Astrocyte (in vitro differentiated cells and primary cell): ENCODE measurements at regions not wholly inside any gene's neighbourhood (a gene's known extent, or its start where the extent isn't known, plus 50 kb on each side); places are given as distances from the start of the nearest gene placed in this dataset.
"Not testable (repeated sequence)": the region's sequence is repeated elsewhere in the genome, so short reads cannot be mapped to it uniquely, and the experiment has no call there.

ENCODE experiments used
- DNase-seq: peaks from one replicate; pipeline ENCODE4 v3.0.0-alpha.2; 2010; ENCODE audit warnings: low read depth
- FAIRE-seq: peaks from 2 replicates; lab custom pipeline; 2011; peaks lifted over from hg19 to GRCh38; lab: Jason Lieb, UNC
- H2AFZ ChIP-seq: 2 replicates; pipeline ENCODE4 v1.6.0; 2012; ENCODE audit warnings: low read depth, low read length, inconsistent platforms
- H3K27ac ChIP-seq: 2 replicates; pipeline ENCODE4 v1.5.1; 2011; ENCODE audit warnings: low read depth, low read length, inconsistent platforms
- H3K27me3 ChIP-seq: 2 replicates; pipeline ENCODE4 v1.6.0; 2011; ENCODE audit warnings: low read length, inconsistent platforms; ENCODE audit not compliant: insufficient read depth
- H3K36me3 ChIP-seq: 2 replicates; pipeline ENCODE4 v1.5.1; 2011; ENCODE audit warnings: low read length, inconsistent platforms; ENCODE audit not compliant: insufficient read depth
- H3K4me1 ChIP-seq: 2 replicates; pipeline ENCODE4 v1.5.1; 2011; ENCODE audit warnings: low read length, inconsistent platforms; ENCODE audit not compliant: insufficient read depth
- H3K4me2 ChIP-seq: 2 replicates; pipeline ENCODE4 v1.6.0; 2012; ENCODE audit warnings: low read length, inconsistent platforms
- H3K4me3 ChIP-seq: 2 replicates; pipeline ENCODE4 v1.5.1; 2011; ENCODE audit warnings: low read depth, mild to moderate bottlenecking, low read length, inconsistent platforms; ENCODE audit not compliant: insufficient read depth
- H3K79me2 ChIP-seq: 2 replicates; pipeline ENCODE4 v1.6.0; 2012; ENCODE audit warnings: mild to moderate bottlenecking, low read length, inconsistent platforms; ENCODE audit not compliant: insufficient read depth
- H3K9ac ChIP-seq: 2 replicates; pipeline ENCODE4 v1.6.0; 2012; ENCODE audit warnings: mild to moderate bottlenecking, low read length, inconsistent platforms
- H3K9me3 ChIP-seq: 2 replicates; pipeline ENCODE4 v1.5.1; 2012; ENCODE audit warnings: low read depth, mild to moderate bottlenecking, low read length, inconsistent platforms; ENCODE audit not compliant: insufficient read depth
- H4K20me1 ChIP-seq: 2 replicates; pipeline ENCODE4 v1.6.0; 2012; ENCODE audit warnings: low read length, inconsistent platforms; ENCODE audit not compliant: insufficient read depth
- H3K27ac Mint-ChIP-seq: one replicate; pipeline ENCODE4 v1.8.0; 2021; ENCODE audit warnings: mild to moderate bottlenecking, mixed read lengths; ENCODE audit not compliant: unreplicated experiment
- H3K27me3 Mint-ChIP-seq: one replicate; pipeline ENCODE4 v1.8.0; 2021; ENCODE audit warnings: low read depth, mixed read lengths; ENCODE audit not compliant: unreplicated experiment
- H3K36me3 Mint-ChIP-seq: one replicate; pipeline ENCODE4 v1.8.0; 2021; ENCODE audit warnings: low read depth, mixed read lengths; ENCODE audit not compliant: unreplicated experiment
- H3K4me1 Mint-ChIP-seq: one replicate; pipeline ENCODE4 v1.8.0; 2021; ENCODE audit warnings: low read depth, mixed read lengths; ENCODE audit not compliant: unreplicated experiment
- H3K4me3 Mint-ChIP-seq: one replicate; pipeline ENCODE4 v1.8.0; 2021; ENCODE audit warnings: mild to moderate bottlenecking, moderate library complexity, mixed read lengths; ENCODE audit not compliant: unreplicated experiment
- H3K9me3 Mint-ChIP-seq: one replicate; pipeline ENCODE4 v1.8.0; 2021; ENCODE audit warnings: mild to moderate bottlenecking, mixed read lengths; ENCODE audit not compliant: unreplicated experiment
- EZH2 ChIP-seq: IDR thresholded peaks from 2 replicates; pipeline ENCODE4 v1.6.1; 2012; ENCODE audit warnings: mild to moderate bottlenecking, low read length, inconsistent platforms; ENCODE audit not compliant: insufficient read depth
- TF ChIP-seq, protein P1 (sequence below): IDR thresholded peaks from 2 replicates; pipeline ENCODE4 v1.5.1; 2011; ENCODE audit warnings: low read depth, mild to moderate bottlenecking, inconsistent platforms, low read length, moderate library complexity; ENCODE audit not compliant: insufficient read depth

DNA sequence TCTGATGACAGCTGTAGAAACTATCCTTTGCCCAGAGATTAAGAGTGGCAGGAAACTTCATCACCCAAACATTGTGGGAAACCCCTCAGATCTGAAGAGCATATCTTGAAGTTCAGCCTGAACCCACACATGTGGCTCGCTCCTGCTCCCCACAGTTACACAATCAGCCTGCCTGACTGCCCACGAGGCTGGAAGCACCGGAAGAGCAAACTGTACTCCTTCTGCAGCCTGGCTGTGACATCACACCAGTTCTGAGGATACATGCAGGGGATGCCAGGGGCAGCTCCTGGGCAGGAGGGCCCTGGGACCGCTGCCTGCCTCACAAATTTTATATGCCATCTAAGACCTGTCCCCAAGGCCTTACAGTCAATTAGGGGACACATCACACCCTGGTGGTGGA, 444.4 kb downstream of the BUD13 start:
- no peaks in the 10 kb centered on the region for H3K27me3 ChIP-seq
- no peaks in the 10 kb centered on the region for H3K4me1 ChIP-seq
- Mint-ChIP-seq H3K9me3 (peaks cover 15% of the 10 kb centered on the region), H3K36me3 (no peaks in the 10 kb centered on the region), H3K4me3 (no peak overlapping the region), H3K27ac (no peak overlapping the region), H3K4me1 (peaks cover 11% of the 10 kb centered on the region), H3K27me3 (peaks cover 14% of the 10 kb centered on the region)
- FAIRE-seq: no peak
- no peaks in the 10 kb centered on the region for H4K20me1 ChIP-seq
- no peak overlapping the region for H3K27ac ChIP-seq
- DNase-seq: no peak
- peaks cover 4% of the 10 kb centered on the region for H3K9me3 ChIP-seq
- H2AFZ ChIP-seq: no peak overlapping the region
- no peaks in the 10 kb centered on the region for H3K79me2 ChIP-seq
- no peak overlapping the region for H3K4me3 ChIP-seq
- TF ChIP-seq, protein P1, sequence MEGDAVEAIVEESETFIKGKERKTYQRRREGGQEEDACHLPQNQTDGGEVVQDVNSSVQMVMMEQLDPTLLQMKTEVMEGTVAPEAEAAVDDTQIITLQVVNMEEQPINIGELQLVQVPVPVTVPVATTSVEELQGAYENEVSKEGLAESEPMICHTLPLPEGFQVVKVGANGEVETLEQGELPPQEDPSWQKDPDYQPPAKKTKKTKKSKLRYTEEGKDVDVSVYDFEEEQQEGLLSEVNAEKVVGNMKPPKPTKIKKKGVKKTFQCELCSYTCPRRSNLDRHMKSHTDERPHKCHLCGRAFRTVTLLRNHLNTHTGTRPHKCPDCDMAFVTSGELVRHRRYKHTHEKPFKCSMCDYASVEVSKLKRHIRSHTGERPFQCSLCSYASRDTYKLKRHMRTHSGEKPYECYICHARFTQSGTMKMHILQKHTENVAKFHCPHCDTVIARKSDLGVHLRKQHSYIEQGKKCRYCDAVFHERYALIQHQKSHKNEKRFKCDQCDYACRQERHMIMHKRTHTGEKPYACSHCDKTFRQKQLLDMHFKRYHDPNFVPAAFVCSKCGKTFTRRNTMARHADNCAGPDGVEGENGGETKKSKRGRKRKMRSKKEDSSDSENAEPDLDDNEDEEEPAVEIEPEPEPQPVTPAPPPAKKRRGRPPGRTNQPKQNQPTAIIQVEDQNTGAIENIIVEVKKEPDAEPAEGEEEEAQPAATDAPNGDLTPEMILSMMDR: no peak
- TF ChIP-seq EZH2: no peak
- H3K9ac ChIP-seq: no peak overlapping the region
- H3K4me2 ChIP-seq: no peak overlapping the region
- H3K36me3 ChIP-seq: no peaks in the 10 kb centered on the region

DNA sequence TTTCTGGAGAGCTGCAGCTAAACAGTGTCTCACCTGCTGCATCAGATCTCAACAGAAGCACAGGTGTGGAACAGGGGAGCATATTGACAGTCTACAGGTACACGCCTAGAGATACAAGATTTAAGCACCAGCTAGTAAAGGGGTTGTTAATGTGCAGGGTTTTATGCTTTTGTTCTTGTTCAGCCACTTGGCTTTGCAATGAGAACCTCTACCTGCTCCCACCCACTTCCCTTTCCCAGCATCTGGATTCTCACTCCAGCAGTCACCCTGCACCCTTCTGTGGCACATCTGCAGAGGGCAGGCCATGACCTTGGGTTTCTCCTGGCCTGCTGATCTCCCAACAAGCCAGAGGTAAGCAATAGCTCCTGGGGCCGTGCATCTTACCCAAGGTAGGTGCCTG, 446.6 kb downstream of the BUD13 start:
- no peak overlapping the region for H3K27ac ChIP-seq
- no peaks in the 10 kb centered on the region for H4K20me1 ChIP-seq
- no peaks in the 10 kb centered on the region for H3K36me3 ChIP-seq
- H3K9me3 ChIP-seq: peaks cover 4% of the 10 kb centered on the region
- no peak overlapping the region for H3K9ac ChIP-seq
- H3K27me3 ChIP-seq: no peaks in the 10 kb centered on the region
- Mint-ChIP-seq H3K4me1 (peaks cover 5% of the 10 kb centered on the region), H3K27me3 (peaks cover 14% of the 10 kb centered on the region), H3K36me3 (no peaks in the 10 kb centered on the region), H3K4me3 (no peak overlapping the region), H3K9me3 (peaks cover 10% of the 10 kb centered on the region), H3K27ac (no peak overlapping the region)
- H3K4me1 ChIP-seq: no peaks in the 10 kb centered on the region
- TF ChIP-seq, protein P1: no peak
- TF ChIP-seq EZH2: no peak
- no peak overlapping the region for H3K4me2 ChIP-seq
- H3K79me2 ChIP-seq: no peaks in the 10 kb centered on the region
- DNase-seq: no peak
- no peak overlapping the region for H2AFZ ChIP-seq
- H3K4me3 ChIP-seq: no peak overlapping the region
- FAIRE-seq: no peak

DNA sequence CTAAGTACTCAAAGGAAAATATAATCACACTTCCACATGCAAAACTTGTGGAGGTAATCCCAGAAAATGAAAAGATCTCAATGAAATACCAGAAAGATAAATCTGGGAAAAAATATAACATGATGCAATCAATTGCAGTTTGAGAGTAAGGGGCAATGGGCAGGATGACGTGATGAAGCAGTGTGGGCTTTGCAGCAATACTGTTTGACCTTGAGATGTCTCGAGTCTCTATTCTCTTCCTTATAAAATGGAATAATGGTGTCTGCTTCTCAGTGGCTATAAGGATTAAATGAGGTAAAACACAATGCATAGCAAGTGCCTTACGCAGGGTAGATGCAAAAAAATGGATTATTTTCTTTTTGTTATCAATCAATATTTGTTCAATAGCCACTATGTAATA, 447.5 kb downstream of the BUD13 start:
- Mint-ChIP-seq H3K36me3 (no peaks in the 10 kb centered on the region), H3K4me1 (peaks cover 5% of the 10 kb centered on the region), H3K9me3 (peaks cover 12% of the 10 kb centered on the region), H3K4me3 (no peak overlapping the region), H3K27ac (no peak overlapping the region), H3K27me3 (peaks cover 12% of the 10 kb centered on the region)
- Histone ChIP-seq H3K36me3 (no peaks in the 10 kb centered on the region), H3K9me3 (peaks cover 4% of the 10 kb centered on the region), H3K79me2 (no peaks in the 10 kb centered on the region), H2AFZ (no peak overlapping the region), H3K4me1 (no peaks in the 10 kb centered on the region), H3K4me2 (no peak overlapping the region), H3K27me3 (no peaks in the 10 kb centered on the region), H3K9ac (no peak overlapping the region), H3K27ac (no peak overlapping the region), H4K20me1 (no peaks in the 10 kb centered on the region), H3K4me3 (no peak overlapping the region)
- DNase-seq (no peak), FAIRE-seq (no peak)
- TF ChIP-seq, protein P1: no peak
- TF ChIP-seq EZH2: no peak

DNA sequence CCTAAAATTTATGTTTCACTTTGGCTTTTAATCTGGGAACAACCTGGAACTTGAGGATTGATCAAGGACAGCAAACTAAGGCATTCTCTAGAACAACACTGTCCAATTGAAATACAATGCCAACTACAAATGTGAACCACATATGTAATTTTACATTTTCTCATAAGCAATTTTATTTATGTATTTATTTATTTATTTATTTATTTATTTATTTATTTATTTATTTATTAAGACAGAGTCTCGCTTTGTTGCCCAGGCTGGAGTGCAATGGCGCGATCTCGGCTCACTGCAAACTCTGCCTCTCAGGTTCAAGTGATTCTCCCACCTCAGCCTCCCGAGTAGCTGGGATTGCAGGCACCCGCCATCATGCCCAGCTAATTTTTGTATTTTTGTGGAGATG, 448.7 kb downstream of the BUD13 start:
- H2AFZ ChIP-seq, H3K27me3 ChIP-seq, H3K36me3 ChIP-seq, H3K4me1 ChIP-seq, H4K20me1 ChIP-seq, H3K9ac ChIP-seq, FAIRE-seq, H3K79me2 ChIP-seq, H3K4me3 Mint-ChIP-seq, H3K36me3 Mint-ChIP-seq, H3K9me3 Mint-ChIP-seq, H3K9me3 ChIP-seq, H3K4me1 Mint-ChIP-seq, H3K4me3 ChIP-seq, H3K4me2 ChIP-seq, DNase-seq, H3K27ac Mint-ChIP-seq, H3K27ac ChIP-seq: not testable (repeated sequence)
- peaks cover 12% of the 10 kb centered on the region for H3K27me3 Mint-ChIP-seq
